ENCODE measurements at regions not wholly inside any gene's neighbourhood (a gene's known extent, or its start where the extent isn't known, plus 50 kb on each side); places are given as distances from the start of the nearest gene placed in this dataset.

- TF ChIP-seq CTCF (IDR thresholded peaks at IDR 0.05): no peak
- TF ChIP-seq POLR2A (IDR thresholded peaks at IDR 0.05): no peak
Measured at GRCh38 chr7:41893656-41894055, 190.8 kb upstream of the INHBA start.
